Endothelial cell of hepatic sinusoid (primary cell): ENCODE measurements at regions not wholly inside any gene's neighbourhood (a gene's known extent, or its start where the extent isn't known, plus 50 kb on each side); places are given as distances from the start of the nearest gene placed in this dataset.
"Not testable (repeated sequence)": the region's sequence is repeated elsewhere in the genome, so short reads cannot be mapped to it uniquely, and the experiment has no call there.

Experiments used
- in situ Hi-C: cut with HindIII; loops from 2 replicates; pipeline ENCODE4 v1.10.0; 2017; ENCODE audit warnings: low sequenced_read_pairs

DNA sequence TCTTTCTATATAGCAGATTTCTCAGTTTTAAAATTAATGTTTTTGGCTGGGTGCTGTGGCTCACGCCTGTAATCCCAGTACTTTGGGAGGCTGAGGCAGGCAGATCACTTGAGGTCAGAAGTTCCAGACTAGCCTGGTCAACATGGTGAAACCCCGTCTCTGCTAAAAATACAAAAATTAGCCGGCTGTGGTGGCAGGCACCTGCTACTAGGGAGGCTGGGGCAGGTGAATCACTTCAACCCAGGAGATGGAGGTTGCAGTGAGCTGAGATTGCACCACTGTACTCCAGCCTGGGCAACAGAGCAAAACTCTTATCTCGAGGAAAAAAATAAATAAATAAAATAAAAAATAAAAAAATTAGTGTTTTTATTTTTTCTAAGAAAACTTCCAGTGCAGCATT, 127.5 kb upstream of the CACNA2D1 start:
- in situ Hi-C loops = not testable (repeated sequence)

DNA sequence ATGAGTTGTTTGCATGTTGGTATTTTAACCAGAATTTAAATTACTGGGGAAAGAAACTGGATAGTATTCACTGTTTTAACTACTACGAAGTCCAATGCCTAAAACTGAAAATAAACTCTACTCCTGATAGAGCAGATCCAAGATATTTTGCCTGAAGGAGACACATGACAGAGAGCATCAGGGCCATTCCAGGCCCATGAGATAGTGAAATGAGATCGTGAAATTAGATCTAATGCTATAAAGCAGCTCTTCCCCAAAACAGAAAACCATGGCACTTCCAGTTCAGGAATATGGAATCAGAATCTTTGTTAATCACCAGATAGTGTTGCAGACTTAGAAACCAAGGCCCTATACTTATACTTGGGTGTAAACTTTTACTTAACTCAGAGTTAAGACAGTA, 124.3 kb upstream of the CACNA2D1 start:
- in situ Hi-C loops = no loop called here

DNA sequence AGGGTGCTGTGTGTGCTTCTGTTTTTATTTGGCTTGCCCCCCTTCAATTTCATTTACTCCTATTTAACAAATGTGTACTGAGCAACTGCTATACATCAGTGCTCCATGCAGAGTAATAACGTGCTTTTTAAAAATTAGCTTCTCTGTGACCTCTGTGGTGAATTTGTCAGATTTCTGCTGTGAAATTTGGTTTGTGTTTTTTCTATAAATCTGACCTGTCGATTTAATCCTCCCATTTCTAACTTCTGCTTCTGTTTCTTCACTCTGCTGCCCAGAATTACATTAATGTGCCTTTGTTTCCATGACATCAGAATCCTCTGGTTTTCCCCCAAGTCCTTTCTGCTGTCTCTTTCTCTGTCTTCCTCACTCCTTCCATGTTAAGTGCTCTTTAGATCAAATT, 123.8 kb upstream of the CACNA2D1 start:
- in situ Hi-C loops = no loop called here

DNA sequence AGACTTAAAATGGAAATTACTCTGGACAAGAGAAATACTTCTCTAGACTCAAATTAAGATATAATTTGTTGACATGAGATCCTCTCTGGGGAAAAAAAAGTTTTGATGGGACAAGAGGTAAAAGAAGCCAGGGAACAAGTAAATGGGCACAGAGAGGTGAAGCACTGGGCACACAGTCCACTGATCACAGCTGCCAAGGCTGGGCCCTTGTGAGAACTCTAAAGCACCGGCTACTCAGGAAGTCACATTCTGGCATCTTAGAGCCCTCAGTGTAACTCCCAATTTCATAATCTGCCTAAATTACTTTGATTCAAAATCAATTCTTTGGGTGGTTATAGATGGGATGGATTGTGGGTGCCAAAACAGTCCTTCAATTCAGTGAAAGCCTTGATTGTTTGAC, 123.2 kb upstream of the CACNA2D1 start:
- in situ Hi-C loops = no loop called here

DNA sequence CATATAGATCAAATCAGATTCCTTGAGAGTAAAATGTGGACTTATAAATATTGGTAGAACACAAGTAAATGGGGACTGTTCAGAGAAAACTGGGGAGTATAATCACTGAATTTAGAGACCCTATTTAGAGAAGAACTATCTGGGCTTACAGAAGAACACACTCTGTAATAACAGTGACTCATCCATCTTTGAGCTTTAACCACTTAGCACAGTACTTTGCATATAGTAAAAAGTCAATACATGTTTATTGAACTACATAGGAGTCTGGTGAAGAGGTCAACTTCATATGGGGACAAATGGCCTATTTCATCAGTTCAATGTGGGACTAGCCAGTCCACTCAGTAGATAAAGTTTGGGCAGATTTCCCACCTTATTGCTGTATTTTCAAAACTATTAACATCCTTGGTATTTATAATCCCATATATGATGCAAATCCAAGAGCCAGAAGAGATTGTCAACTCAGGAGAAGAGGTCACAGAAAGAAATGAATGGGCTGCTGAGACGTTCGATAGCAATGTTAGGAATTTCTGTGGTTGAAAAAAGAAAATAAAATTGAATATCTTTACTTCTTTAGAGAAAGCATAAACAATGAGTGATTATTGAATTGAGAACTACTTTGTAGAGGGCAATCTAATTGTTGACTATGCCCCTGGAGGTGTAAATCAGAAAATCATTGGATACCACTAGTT, 119.3 kb upstream of the CACNA2D1 start:
- in situ Hi-C loops = loop anchor here (5.0 kb wide), 1 partner anchor 71 kb away; no protein-coding TSS in a partner anchor

DNA sequence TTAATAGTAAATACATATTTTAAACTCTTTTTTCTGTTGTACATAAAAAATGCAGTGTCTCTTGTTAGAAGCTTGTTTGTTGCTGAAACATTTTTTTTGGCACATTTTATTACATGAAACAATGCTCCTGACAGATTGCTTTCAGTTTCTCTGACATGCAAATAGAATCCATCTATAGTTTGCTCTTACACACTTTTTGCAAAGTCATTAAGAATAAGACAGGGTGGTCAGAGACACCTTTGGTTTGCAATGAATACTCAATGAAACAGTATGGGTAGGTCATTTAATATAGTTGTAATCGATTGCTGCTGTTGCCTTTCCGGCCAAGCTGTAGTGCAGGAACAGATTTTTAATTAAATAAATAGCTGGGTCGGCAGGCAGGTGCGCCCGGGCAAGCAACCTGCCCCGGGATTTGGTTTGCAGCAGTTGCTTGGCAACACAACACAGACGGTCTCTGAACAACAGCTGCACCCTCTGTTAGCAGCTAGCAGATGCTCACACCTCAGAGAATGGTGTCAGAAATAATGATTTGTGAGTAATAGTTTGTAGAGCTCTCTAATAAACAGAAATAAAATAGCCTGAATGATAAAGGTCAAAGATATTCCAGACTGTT, 115.7 kb upstream of the CACNA2D1 start:
- in situ Hi-C loops = no loop called here

DNA sequence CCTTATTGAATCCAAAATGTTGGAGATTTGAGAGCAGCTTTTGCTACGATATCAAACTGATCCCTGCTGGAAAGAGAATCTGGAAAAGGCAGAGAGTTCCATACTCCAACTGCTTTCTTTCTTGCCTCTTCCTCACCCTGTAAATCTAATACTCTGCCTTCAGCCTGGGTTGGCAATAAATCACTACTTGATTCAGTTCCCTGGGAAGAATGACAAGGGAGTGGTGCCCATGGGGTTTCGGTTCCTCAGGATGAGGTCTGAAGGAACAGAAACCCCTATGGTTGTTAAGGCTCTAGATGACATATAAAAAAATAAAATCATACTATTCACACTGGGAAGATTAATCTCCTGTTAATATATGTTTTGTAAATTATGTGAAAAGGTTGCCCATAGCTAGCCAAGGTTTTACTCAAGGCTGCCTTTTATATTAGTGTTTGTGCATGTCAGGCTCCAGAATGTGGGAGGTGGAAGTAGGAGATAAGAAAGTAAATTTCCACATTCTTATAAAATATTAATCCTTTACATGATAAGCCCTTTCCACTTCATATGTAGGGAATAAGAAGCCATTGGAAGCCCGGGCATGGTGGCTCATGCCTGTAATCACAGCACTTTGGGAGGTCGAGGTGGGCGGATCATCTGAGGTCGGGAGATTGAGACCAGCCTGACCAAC, 106.2 kb upstream of the CACNA2D1 start:
- in situ Hi-C loops = no loop called here

DNA sequence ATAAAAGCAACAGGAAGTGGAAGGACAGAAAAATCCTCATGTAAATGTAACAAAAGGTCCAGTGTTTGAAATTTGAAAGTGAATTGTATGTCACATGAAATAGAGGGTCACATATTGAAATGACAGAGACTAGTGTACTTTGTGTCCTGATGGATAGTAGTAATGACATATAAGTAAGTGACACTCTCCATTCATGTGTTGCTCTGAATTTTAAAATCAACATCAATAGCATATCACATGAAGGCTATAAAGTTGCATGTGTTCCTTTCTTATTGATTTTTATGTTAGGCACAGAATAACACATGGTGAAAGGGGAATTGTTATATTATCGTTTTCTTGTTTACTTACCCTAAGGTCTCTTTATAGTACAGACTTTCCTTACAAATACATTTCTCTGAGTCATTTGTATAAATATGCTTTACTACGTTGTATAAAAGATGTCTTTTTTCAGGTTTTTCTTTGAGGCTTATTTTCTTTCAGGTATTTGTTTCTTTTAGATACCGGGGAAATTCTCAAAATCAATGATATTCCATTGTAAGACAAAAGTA, 104.6 kb upstream of the CACNA2D1 start:
- in situ Hi-C loops = no loop called here

DNA sequence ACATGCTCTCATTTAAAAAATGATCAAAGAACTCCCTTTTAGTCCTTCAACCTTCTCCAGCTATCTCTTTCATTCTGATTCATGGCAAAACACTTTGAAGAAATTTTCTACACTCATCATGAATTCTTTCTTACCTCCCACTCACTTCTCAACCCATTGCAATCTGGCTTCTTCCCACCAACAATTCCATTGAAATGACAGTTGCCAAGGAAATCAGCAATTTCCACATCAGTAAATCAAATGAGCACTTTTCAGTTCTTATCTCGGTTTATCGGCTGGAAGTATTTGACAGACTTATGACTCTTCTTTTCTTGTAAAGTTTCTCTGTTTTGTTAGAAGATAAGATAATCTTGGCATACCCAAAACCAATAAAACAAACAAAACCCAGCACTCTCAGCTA, 99.1 kb upstream of the CACNA2D1 start:
- in situ Hi-C loops = no loop called here

DNA sequence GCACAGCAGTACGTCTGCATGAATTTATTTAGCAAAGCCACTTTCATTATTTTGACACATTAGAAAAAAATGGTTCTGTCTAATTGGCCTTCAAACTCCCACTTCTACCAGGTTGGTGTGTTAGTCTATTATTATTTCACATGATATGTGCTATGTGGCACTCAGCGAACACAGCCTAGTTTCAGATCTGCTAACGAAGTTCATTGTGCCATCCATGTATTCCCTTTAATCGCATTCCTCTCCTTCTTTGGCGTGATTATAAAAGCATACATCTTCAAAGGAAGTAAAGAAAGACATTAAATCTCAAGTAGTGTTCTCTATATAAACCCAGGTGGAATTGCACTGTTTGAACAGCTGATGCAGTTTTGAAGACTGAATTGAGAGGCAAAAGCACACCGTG, 96.4 kb upstream of the CACNA2D1 start:
- in situ Hi-C loops = no loop called here

DNA sequence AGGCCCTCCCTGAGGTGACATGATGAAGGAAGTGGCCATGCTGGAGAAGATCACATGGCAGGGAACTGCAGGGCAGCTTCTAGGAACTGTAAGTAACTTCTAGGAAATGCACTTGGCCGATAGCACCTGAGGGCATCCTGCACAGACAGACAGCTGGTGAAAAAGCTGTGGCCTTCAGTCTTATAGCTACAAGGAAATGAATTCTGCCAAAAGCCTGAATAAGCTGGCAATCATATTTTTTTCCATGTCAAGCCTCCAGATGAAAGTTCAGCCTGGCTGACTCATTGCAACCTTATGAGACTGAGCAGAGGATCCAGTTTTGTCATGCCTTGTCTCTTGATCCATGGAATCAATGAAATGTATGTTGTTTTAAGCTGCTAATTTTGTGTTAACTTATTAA, 91.1 kb upstream of the CACNA2D1 start:
- in situ Hi-C loops = no loop called here

DNA sequence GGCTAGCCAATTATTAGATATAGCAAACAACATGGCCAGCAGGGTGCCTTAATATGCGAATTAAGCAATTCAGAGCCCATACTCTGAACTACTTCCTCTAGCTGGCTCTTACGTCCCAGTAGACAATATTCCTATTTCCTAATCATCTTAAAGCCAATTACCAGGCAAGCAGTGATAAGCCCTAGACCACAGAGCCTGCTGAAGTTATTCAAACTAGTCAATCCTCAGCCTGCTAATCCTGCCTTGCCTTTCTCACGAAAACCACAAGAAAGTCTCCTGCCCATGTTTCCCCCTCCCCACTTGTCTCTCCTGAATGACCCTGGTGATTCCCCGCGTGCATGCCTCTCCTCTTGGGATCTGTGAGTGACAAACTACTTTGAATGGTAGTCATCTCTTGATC, 86.8 kb upstream of the CACNA2D1 start:
- in situ Hi-C loops = no loop called here

DNA sequence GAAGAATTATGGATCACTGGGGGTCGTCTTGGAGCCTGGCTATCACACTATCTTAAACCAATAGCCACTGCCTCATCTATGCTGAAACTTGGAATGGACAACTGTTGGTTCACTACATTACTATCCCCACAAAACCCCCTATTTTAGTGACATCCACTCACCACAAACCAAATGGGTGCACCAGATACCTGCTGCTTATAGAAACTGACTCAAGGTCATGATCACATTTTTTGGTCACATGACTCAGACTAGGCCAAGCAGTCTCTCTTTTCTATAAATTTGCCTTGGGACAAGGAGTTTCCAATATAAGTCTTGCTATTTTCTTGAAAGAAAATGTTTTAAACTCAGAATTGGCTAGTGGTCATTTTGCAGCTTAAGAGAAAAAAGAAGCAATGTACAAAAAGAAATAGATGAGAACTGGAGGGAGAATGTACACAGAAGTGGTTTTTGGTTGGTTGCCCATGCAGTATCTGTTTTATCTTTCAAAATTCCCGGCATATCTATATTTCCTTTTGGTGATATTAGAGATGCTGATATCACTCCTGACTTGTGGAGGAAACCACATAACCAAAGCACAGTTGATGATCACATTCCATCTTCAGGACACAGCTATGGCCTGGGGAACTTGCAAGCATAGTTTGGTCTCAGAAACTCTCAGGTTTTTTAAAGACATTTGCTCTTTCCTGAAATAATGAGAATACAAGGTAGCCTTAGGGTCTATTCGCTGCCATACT, 85.2 kb upstream of the CACNA2D1 start:
- in situ Hi-C loops = no loop called here

DNA sequence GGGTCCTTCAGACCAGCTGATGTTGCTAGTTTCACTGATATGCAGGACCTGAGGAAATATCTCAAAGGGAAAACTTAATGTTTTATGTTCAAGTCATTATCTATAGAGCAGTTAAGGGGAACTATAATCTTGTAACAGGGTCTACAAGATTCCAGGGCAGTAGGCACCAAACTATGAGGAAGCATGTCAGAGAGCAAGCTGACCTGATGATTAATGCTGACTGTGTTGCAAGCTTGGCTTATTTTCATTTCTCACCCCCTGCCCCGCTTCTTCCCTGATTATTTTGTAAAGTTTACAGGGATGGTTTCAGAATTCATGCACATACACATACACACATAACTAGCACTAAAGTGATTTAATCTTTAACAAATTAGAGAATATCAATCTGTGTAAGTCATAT, 84.3 kb upstream of the CACNA2D1 start:
- in situ Hi-C loops = no loop called here

DNA sequence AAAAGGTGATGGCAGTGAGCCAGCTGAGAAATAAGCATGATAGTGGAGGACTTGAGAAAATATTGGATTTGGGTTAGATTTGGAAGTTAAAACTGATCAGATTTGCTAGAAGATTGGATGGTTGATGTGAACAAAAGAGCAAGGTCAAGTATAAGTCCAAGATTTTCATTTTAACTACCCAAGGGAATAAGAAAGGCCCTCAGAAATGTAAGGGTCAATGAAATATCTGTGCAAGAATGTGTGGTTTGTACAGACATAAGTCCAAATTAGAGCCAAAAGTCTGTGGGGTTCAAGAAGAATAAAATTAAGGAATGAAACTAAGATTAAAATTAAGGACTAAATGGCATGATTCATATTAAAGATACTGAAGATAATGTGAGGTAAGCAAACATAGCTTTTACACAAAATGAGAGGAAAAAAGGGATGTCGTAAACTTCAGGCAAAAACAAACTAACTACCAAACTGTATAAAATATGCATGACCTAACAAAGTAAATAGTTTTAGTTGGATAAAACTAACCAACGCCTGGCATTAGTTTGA, 78.4 kb upstream of the CACNA2D1 start:
- in situ Hi-C loops = no loop called here

DNA sequence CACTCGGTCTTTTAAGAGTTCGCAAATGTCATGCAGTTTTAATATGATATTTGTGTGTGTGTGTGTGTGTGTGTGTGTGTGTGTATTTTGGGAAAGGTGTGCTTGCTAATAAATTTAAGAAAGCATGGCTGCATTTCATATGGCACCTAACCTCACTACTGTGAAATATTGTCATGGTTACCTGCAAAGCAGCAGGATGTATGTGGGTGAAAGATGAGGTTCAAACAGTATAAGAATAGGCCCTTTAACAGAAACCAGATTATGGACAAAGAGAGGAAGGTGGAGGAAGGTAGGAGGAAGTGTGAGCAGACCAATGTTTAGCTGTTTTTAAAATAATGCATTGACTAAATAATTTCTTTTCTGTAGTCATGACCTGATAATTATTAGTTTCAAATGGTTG, 73.5 kb upstream of the CACNA2D1 start:
- in situ Hi-C loops = no loop called here

DNA sequence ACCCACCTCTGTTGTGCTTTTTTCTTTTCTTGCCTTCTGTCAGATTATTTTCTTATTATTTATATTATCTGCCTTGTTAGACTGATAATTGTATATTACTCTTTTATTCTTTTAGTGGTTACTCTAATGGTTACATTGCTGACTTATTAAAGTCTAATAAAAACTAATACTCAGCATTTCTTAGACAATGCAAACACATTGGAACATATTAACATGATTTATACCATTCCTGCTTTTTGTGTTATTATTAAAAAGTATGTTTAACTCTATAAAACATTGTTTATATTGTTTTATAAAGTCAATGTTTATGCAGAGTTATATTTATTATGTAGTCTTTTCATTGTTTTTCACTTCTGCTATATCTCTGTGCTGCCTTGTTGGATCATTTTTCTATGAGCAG, 68.0 kb upstream of the CACNA2D1 start:
- in situ Hi-C loops = loop anchor here (5.0 kb wide), 1 partner anchor 91 kb away; no protein-coding TSS in a partner anchor

DNA sequence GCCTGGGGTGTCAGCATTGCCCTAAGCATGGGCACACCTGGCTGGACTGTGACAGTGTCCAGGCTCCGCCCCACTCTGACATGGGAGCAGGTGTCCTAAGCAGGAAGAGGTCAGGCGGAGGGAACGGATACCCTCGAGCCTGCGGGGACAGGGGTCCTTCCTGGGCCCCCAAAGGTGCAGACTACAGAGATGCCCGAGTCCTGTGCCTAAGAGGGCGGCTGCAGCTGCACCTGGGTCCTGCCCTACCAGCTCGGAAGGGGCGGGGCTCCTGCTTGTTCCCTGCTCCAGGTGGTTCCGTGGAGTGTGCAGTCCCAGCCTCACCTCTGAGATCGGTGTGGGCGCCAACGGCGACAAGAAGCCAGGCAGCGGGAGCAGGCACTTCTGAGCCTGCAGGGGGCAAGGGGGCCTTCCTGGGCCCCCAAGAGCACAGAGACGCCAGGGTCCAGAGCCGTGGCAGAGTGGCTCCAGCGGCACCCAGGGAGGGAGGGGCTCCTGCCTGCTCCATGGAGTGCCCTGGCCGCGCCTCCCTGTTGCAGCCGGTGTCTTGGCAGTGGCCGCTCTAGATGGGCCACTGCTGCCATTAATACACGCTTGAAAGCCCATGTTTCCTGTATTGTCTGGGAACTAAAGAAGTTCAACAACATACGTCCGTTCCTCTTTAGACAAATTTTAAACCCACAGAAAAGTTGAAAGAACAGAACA, 64.5 kb upstream of the CACNA2D1 start:
- in situ Hi-C loops = no loop called here

DNA sequence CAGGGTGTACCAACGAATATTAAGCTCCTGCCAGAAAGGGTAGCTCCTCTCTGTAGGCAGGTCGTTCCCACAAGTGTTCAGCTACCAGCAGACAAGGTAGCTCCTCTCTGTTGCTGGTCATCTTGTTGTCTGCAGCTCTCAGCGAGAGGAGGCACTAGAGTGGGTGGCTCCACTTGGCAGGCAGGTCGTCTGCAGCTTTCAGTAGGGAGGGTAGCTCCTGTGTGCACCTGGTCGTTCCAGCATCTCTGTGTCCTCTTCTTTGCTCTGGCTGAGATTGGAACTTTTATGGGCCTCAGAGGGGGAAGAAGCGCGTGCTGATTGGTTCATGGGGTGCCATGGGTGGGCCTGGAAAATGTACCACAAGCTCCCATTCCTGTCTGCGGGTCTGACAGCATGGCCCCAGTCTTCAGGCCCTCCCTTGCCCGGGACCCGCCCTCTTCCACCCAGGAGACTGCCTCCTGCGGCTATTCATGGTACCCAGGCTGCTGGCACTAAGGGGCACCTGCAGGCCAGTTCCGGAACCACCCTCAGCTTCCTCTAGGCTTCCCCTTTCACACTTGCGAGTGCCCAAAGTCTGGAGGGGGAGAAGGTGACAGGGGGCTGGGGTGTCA, 63.9 kb upstream of the CACNA2D1 start:
- in situ Hi-C loops = no loop called here

DNA sequence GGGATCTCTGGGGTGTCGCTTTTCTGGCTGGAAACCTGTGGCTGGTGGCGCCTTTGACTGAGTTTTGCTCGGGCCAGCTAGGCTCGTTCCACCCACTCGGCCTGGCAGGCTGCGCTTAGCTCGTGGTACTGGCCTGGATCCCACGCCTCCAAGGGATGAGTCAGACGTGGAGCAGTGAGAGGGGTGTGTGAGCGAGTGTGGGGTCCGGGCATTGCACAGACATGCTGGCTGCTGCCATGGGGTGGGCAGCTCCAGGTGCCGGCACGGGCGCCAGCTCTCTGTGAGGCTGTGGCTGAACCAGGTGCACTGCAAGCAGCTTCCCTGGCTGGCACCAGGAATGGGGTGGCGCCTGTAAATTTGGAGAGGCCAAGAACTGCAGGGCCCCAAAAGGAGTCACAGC, 63.1 kb upstream of the CACNA2D1 start:
- in situ Hi-C loops = no loop called here
